K562 (cell line): ENCODE measurements at regions not wholly inside any gene's neighbourhood (a gene's known extent, or its start where the extent isn't known, plus 50 kb on each side); places are given as distances from the start of the nearest gene placed in this dataset.

Source experiments
- ATAC-seq: fragments of 200-7000 bp; cut with Tn5 transposase; 3 replicates; pipeline ENCODE4 v1.9.1; 2020; ENCODE audit warnings: moderate library complexity
- BruUV-seq: library from RNA; stranded (reverse); fragments of 400-500 nt; replicated peaks from 2 replicates; lab custom pipeline; 2021; lab: Mats Ljungman, UMichigan
- CTCF ChIA-PET: fragments of 300-600 bp; formaldehyde crosslinking; extraction: SDS; loops from one replicate; lab custom pipeline; 2021; ENCODE audit warnings: low intra/inter-chr PET ratio; lab: Yijun Ruan, JAX
- POLR2A ChIA-PET: fragments of 300-600, 350-650 bp; sonication (Branson Sonifier 250); formaldehyde crosslinking; extraction: SDS; loops from one replicate; lab custom pipeline; 2021; ENCODE audit warnings: antibody characterized with exemption, inconsistent platforms; lab: Yijun Ruan, JAX
- DNase-seq, 4 experiments: peaks; one replicate each; pipeline versions ENCODE4 v3.0.0 to v3.0.0-alpha.2; 2011 to 2018; ENCODE audit warnings: low spot score in 3 of 4, mixed read lengths in 3 of 4; ENCODE audit errors: extremely low read depth in 1 of 4
- FAIRE-seq: peaks from 2 replicates; lab custom pipeline; 2011; peaks lifted over from hg19 to GRCh38; lab: Jason Lieb, UNC
- H2AFZ ChIP-seq: 2 replicates; pipeline ENCODE4 v1.6.0; 2011; ENCODE audit warnings: low read depth, low read length, control low read depth, inconsistent platforms
- H3K27ac ChIP-seq: fragments of 200-600 bp; 3 replicates; pipeline ENCODE4 v1.8.0; 2011; ENCODE audit warnings: low read depth, mild to moderate bottlenecking, control low read depth, inconsistent platforms, low read length, moderate library complexity, mixed read lengths; ENCODE audit errors: extremely low read depth
- H3K27me3 ChIP-seq, 2 experiments: fragments of 300-600 bp in 1 of 2; 2 replicates in 1 of 2; 3 replicates in 1 of 2; pipeline versions ENCODE4 v1.6.0 to v1.8.0; 2011; ENCODE audit warnings: inconsistent platforms in 2 of 2, low read length in 2 of 2, mild to moderate bottlenecking in 1 of 2, mixed read lengths in 1 of 2, moderate library complexity in 1 of 2; ENCODE audit not compliant: control insufficient read depth in 2 of 2, insufficient read depth in 2 of 2
- H3K36me3 ChIP-seq: fragments of 300-600 bp; 3 replicates; pipeline ENCODE4 v1.8.0; 2011; ENCODE audit warnings: mild to moderate bottlenecking, low read length, inconsistent platforms; ENCODE audit not compliant: control insufficient read depth, insufficient read depth
- H3K4me1 ChIP-seq, 2 experiments: fragments of 200-600 bp in 1 of 2; replicated peaks in 1 of 2; 2 replicates in 1 of 2; 3 replicates in 1 of 2; pipeline versions ENCODE4 v1.5.1 to v1.8.0; 2011; ENCODE audit warnings: inconsistent platforms in 2 of 2, low read length in 2 of 2, mild to moderate bottlenecking in 1 of 2, mixed read lengths in 1 of 2, moderate library complexity in 1 of 2; ENCODE audit not compliant: control insufficient read depth in 2 of 2, insufficient read depth in 2 of 2
- H3K4me2 ChIP-seq: 2 replicates; pipeline ENCODE4 v1.6.1; 2011; ENCODE audit warnings: low read length, control low read depth, inconsistent platforms, mixed read lengths; ENCODE audit not compliant: insufficient read depth
- H3K4me3 ChIP-seq: fragments of 200-600 bp; sonication (generic), shearing (Covaris generic); 2 replicates; pipeline ENCODE4 v1.5.1; 2016; ENCODE audit warnings: control low read depth, inconsistent platforms
- H3K79me2 ChIP-seq: fragments of 200-600 bp; 3 replicates; pipeline ENCODE4 v1.8.0; 2011; ENCODE audit warnings: low read length, inconsistent platforms; ENCODE audit not compliant: control insufficient read depth, insufficient read depth
- H3K9ac ChIP-seq, 2 experiments: 2 replicates each; pipeline versions ENCODE4 v1.6.0 to v1.6.1; 2011; ENCODE audit warnings: low read depth in 2 of 2, low read length in 2 of 2, control low read depth in 1 of 2, inconsistent platforms in 1 of 2, mild to moderate bottlenecking in 1 of 2, mixed read lengths in 1 of 2; ENCODE audit not compliant: insufficient read depth in 1 of 2
- H3K9me1 ChIP-seq: one replicate; pipeline ENCODE4 v1.6.0; 2011; ENCODE audit warnings: inconsistent platforms, mild to moderate bottlenecking, low read length, moderate library complexity; ENCODE audit not compliant: control insufficient read depth, insufficient read depth
- H3K9me3 ChIP-seq: replicated peaks from 2 replicates; pipeline ENCODE4 v1.5.1; 2011; ENCODE audit warnings: low read depth, low read length, inconsistent platforms; ENCODE audit not compliant: control insufficient read depth, insufficient read depth
- H4K20me1 ChIP-seq: replicated peaks from 2 replicates; pipeline ENCODE4 v1.6.1; 2011; ENCODE audit warnings: low read length, inconsistent platforms, mixed read lengths; ENCODE audit not compliant: control insufficient read depth, insufficient read depth
- C11orf30 ChIP-seq: fragments of 450-650 bp; IDR thresholded peaks from 2 replicates; pipeline ENCODE4 v1.6.1; 2016; ENCODE audit warnings: low read depth, mild to moderate bottlenecking
- HNRNPK ChIP-seq: fragments of 200-400 bp; formaldehyde crosslinking; IDR thresholded peaks from one replicate; pipeline ENCODE4 v1.6.1; 2018; ENCODE audit warnings: mild to moderate bottlenecking, low read depth, low read length; ENCODE audit not compliant: poor library complexity, severe bottlenecking
- MAFF ChIP-seq: IDR thresholded peaks from 2 replicates; pipeline ENCODE4 v1.6.1; 2012; ENCODE audit warnings: low read length, improper control_type of control experiment
- MAFG ChIP-seq: fragments of 450-650 bp; conservative IDR thresholded peaks from 2 replicates; pipeline ENCODE4 v1.6.1; 2016; ENCODE audit warnings: missing genetic modification characterization, missing compliant biosample characterization
- MAFK ChIP-seq: IDR thresholded peaks from 2 replicates; pipeline ENCODE4 v1.6.1; 2011; ENCODE audit warnings: low read length, improper control_type of control experiment
- PTBP1 ChIP-seq: fragments of 200-400 bp; formaldehyde crosslinking; IDR thresholded peaks from 2 replicates; pipeline ENCODE4 v1.6.1; 2017; ENCODE audit warnings: low read depth, low read length
- SAP30 ChIP-seq: fragments of 200-600 bp; sonication (generic); IDR thresholded peaks from 2 replicates; pipeline ENCODE4 v1.6.1; 2012; ENCODE audit warnings: borderline replicate concordance, low read depth, mild to moderate bottlenecking, moderate library complexity, low read length, control low read depth, inconsistent platforms; ENCODE audit not compliant: insufficient read depth, poor library complexity, severe bottlenecking
- ZFX ChIP-seq: sonication (generic); formaldehyde crosslinking; IDR thresholded peaks from 2 replicates; pipeline ENCODE4 v1.8.0; 2022; ENCODE audit warnings: mild to moderate bottlenecking, missing genetic modification reagents, moderate library complexity
- ZNF316 ChIP-seq: fragments of 450-650 bp; IDR thresholded peaks from 2 replicates; pipeline ENCODE4 v1.6.1; 2016
- WGBS: fragments of 100-300 bp; shearing (Covaris generic); methylation state at CpG from one replicate; pipeline ENCODE4 v1.1.6; 2016; ENCODE audit warnings: low coverage, mixed read lengths; ENCODE audit not compliant: insufficient coverage; ENCODE audit errors: missing lambda C conversion rate; 5-methylcytosine and 5-hydroxymethylcytosine counted together
- in situ Hi-C: fragments of 300-500 bp; cut with MboI; formaldehyde crosslinking; loops from 4 replicates; pipeline ENCODE4 v1.15.0; 2018; ENCODE audit warnings: inconsistent platforms, mixed read lengths
- intact Hi-C: fragments of 100-400 bp; cut with micrococcal nuclease; formaldehyde crosslinking; loops from 2 replicates; pipeline ENCODE4 v1.14.2; 2022

- H2AFZ ChIP-seq: no peak overlapping the region
- DNase-seq: no peak
- no peaks in the 10 kb centered on the region; the same call in 1 of the 2 replicates for H3K9me3 ChIP-seq
- BruUV-seq: no TSS peak
- WGBS: 4% methylated on average over 2 of the region's 2 CpGs
- H3K36me3 ChIP-seq: no peaks in the 10 kb centered on the region
- no peaks in the 10 kb centered on the region for H3K79me2 ChIP-seq
- no peak overlapping the region for H3K4me3 ChIP-seq
- H3K4me1 ChIP-seq: no peaks in the 10 kb centered on the region
- in situ Hi-C loops (no loop called here), intact Hi-C loops (no loop called here)
- no peaks in the 10 kb centered on the region for H4K20me1 ChIP-seq
- H3K27me3 ChIP-seq: no peaks in the 10 kb centered on the region
- H3K27ac ChIP-seq: no peak overlapping the region
- H3K9ac ChIP-seq: no peak overlapping the region
- ChIA-PET POLR2A (no interaction called here), CTCF (no interaction called here)
- H3K4me2 ChIP-seq: no peak overlapping the region
- H3K9me1 ChIP-seq: no peaks in the 10 kb centered on the region
- TF ChIP-seq ZNF316 (peak; percentile 41; the same call in 1 of the 2 replicates), ZFX (no peak), PTBP1 (no peak), MAFG (0 out of 2 replicates have a peak, but pooled peaks have one; percentile 30), MAFF (peak; percentile 76), HNRNPK (no peak), MAFK (peak; percentile 81), C11orf30 (peak; percentile 16; the same call in 1 of the 2 replicates), SAP30 (no peak)
- ATAC-seq: no peak
- no peak for FAIRE-seq
These were observed 201.4 kb upstream of the LRP1B start for GRCh38 chr2:142332196-142332595.
